Globus pallidus (tissue), 1 donor: ENCODE measurements at regions not wholly inside any gene's neighbourhood (a gene's known extent, or its start where the extent isn't known, plus 50 kb on each side); places are given as distances from the start of the nearest gene placed in this dataset.
"Not testable (repeated sequence)": the region's sequence is repeated elsewhere in the genome, so short reads cannot be mapped to it uniquely, and the experiment has no call there.

Experiments used
- DNase-seq: peaks from one replicate; pipeline ENCODE4 v3.0.0-alpha.2; 2015; ENCODE audit warnings: low spot score

DNA sequence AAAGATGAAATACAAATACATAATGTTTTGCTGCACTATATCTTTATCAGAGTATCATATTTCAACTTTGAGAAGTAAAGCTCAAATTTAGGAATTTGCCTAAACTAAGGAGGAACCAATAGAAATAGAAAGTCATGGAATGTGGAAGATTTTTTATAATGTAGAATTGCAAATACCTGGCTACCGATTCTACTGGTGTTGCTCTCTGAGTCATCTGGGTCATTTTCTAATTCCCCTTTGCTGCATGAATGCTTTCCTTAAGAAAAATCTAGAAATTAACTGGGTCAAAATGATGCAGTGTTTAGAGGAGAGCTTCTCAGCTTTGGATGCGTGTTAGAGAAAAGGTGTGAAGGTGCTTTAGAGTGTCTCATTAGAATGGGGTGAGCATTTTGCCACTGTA, 568.9 kb upstream of the ANKRD30A start:
- DNase-seq = no peak

DNA sequence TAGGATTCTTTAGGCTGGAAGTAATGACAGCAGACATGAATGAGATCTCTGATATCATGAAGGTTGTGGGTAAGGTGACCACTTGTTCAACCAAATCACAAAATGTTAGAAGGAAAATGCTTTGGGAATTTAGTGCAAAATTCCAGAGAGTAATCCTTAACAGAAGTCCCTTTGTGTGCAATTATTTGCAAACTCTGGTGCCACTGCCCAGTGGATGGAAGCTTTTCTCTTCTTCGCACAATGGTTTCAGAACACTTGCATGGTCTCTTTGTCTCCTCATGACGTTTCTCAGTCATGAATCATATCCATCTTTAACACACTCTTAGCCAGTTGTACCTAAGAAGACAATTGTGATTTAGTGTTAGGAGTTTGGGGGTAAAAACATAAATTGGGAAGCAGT, 570.4 kb upstream of the ANKRD30A start:
- peak; percentile 60 for DNase-seq

DNA sequence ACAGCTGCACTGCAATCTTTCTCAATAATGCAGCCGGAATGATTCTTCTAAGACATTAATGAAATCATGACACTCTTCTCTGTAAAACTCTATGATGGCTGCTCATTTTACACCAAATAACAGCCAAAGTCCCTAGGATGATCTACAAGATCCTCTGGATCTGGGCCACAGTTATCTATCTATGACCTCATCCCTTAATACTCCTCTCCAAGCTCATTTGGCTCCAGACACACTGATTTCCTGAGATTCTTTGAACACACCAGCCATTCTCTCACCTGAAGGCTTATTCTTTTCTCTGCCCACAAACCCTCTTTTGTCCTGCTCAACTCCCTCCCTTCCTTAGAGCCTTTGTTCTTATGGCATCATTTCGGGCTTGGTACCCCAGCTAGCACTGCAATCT, 577.4 kb upstream of the ANKRD30A start:
- DNase-seq = no peak

DNA sequence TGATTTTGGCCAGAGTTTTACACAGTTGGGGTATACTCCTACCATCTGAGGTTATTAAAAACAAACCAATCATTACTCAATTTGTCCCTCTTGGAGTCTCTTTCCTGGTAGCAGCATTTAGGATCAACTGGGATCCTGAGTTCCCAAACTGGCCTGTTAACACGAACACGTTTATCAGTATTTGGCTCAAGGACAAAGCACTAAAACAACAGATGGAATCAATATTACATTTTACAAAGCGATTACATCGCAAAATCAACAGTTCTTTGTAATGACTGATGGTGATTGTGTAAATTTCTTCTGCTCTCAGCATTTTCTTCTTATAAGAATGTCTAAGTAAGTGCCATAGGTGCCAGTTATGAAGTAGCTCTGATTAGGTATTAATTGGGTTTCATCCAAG, 582.9 kb upstream of the ANKRD30A start:
- DNase-seq = no peak

DNA sequence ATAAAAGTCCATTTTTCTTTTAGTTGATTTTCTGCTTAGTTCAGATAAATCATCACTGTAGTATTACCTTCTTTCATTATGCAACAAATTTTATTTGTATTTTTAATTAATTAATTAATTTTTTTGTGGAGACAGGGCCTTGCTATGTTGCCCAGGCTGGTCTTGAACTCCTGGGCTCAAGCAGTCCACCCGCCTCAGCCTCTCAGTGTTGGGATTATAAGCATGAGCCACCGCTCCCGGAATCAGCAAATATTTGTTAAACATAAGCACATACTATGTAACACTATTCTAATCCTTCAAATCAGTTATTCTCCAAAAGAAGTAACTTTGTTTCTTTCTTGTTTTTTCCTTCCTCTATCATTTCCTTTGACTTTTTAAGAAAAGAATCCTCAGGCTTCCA, 584.8 kb upstream of the ANKRD30A start:
- DNase-seq = no peak

DNA sequence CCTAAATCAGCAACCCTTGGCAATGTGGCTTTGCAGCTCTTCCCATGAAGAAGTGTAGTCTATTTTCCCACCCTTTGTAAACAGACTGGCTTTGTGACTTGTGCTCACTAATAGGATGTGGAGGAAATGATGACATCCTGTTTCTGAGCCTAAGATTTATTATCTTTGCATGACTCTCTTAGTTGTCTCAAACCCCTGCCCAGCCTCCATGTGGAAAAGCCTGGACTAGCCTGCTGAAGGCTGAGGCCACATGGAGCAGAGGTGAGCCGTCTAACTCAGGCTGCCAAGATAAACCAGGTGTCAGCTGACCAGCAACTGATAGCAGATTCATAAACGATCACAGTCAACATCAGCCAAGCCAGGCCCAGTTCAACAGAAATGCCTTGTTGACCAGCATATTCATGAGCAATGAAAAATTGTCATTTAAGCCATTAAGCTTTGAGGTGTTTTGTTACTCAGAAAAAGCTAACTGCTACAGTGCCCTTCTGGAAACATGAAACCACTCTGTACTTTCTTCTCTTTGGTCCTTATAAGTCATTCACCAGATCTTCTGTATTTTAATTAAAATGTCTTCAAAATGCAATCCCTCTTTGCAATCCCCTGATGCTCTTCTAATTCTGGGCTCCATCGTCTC, 586.3 kb upstream of the ANKRD30A start:
- no peak for DNase-seq

DNA sequence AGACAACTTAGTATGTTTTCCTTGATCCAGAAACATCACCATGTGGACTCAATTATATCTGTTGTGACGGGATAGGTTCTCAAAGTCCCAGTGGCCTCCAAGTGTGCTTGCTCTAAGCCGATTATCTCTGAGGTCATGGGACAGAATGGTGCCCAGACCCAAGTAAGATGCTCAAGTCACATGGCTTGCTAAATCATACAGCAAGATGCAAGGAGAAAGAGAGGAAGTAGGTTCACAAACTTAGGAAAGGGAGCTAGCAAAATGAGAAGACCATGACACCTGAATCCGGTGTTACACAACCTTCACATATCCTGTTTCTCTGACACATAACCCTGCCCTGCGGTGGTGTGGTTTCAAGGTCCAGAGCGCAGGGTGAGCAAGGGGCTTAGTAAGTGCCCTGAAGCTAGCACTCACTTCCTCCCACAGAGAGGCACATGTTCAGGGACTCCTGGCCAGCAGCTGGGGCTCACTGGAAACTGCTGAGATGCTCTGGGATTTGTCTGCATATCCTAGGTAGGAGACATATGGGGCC, 590.9 kb upstream of the ANKRD30A start:
- no peak for DNase-seq

DNA sequence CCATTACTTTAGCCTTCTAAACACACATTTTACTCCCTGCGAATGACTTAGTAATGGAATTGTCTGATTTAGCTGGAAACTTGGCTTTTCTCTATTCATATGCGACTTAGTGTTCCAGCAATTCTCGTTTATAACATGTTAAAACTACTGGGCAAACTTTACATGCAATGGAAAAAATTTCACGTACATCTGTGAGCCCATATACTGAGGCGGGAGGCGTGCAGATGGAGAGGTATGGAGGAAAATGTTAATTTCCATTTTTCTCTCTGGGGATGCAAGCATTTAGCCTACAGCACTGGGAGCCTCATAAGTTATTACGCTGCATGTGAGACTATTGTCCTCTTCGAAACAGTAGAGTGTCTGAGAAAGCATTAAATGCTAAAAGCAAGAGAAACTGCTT, 591.5 kb upstream of the ANKRD30A start:
- no peak for DNase-seq

DNA sequence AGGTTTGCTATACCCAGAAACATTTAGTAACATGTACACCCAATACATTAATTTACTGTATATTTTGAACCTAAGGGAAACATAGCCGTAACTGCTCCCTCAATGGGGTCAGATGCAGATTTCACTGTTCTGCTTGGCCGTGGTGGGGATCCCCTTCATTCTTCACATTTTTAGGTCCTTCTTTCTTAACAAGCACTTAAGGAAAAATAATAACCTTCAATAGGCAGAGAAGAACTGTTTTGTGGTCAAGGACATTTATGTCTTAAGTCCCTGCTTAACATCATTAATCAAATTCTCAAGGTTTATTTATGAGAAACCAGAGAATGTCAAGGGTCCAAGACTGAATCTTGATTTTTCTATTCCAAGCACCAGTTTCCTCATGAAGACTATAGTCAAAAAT, 592.1 kb upstream of the ANKRD30A start:
- no peak for DNase-seq

DNA sequence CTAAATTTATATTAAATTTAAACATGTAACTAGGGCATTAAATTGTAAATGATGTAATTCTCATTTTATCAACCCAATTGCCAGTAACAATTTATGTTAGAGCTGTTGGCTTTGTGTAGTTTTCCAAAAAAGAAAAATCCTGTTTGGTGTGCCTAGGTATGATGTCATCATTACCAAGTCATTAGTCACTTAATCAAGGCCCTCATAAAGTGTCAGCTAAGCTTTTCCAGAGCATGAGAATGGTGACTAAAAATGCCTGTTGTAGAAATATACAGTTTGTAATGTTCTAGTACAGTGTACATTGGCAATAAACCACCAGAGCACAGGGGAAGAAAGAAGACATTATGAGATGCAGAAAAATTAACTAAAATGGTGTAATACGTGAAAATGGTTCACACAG, 593.8 kb upstream of the ANKRD30A start:
- DNase-seq = no peak

DNA sequence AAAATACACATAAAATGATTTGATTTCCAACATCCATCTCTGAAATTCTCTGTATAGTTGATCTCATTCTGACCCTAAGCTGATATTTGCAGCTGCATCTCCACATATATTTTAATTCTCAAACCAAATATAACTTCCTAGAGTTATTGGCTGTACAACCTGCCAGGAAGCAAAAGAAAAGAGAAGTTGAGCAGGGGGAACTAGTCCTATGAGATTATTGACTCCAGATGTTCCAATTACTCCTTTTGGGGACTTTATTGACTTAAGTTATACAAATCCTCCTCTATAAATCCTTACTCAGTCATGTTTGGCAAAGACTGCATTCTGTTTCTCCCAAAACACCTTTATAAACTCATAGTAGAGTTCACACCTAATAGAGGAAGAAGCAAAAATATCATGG, 599.4 kb upstream of the ANKRD30A start:
- DNase-seq = no peak

DNA sequence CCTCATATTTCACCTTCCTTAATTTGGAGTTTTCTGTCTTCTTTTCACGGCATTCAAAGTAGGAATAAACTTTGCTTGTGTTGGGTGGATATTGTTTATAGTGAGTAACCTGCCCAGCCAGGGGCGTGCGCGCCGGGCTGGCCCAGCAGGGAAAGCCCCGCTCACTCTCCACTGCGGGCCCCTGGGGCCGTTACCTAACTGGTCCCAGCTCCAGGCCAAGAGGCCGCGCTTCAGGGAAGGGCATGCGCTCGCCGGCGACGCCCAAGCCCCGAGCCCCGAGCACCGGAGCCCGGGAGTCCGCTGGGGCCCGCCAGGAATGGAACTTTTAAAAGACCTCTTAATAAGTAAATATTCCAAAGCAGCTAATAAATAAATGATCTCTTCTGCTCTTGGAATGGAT, 601.3 kb upstream of the ANKRD30A start:
- not testable (repeated sequence) for DNase-seq

DNA sequence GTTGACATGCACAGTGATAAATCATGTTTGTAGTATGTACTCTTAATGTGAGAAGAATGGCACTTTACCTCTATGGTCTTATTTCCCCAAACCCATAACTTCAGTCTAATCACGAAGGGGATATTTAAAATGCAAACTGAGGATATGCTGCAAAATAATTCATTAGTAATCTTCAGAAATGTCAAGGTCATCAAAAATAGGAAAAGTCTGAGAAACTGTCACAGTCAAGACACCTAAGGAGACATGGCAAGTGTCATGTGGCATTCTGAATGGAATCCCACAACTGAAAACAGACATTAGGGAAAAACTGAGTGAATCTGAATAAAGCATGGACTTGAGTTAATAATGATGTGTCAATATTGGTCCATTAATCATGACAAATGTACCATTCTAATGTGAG, 605.5 kb upstream of the ANKRD30A start:
- DNase-seq = no peak

DNA sequence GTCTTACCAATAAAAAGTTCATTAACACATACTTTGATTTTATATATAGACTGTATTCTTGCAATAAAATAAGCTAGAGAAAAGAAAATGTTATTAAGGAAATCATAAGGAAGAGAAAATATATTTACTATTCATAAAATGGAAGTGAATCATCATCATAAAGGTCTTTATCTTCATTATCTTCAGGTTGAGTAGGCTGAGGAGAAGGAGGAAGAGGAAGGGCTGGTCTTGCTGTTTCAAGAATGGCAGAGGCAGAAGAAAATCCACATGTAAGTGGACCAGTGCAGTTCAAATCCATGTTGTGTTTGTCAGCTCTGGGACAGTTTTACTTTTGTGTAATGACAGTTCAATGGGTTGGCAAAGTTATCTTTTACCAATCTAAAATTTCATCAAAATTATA, 609.1 kb upstream of the ANKRD30A start:
- no peak for DNase-seq

DNA sequence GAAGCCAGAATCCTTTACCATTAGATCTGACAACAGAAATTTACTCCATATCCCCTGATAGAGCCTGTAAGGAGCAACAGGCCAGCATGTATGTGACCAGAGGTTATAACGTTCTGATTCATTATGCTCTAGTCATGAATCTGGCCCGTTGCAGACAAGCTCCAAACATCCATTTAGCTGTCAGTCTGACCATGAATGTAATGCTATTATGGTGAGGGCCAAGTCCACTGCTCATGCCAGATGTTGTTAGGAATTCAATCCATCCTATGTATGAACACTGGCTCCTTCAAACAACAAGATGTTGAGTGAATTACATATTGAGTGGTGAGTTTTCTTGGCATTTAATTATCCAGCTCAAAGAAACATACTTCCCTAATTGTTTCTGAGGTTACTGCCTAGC, 610.1 kb upstream of the ANKRD30A start:
- DNase-seq = no peak

DNA sequence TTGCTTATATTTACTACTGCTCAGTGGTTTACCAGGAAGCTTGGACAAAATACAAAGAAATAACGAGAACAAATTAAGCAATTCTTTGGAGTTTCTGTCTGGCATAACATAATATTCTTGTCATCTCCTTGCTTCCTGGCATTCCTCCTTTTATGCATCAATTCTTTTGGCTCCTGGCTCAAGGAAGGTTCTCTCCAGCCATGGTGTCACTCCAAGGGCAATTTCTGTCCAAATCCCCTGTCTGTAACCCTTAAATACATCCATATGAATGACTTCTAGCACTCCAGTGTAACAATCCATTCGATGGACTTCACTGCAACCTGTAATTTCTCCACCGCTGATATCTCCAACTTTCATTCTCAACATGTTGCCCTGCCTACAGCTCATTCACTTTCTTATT, 617.7 kb upstream of the ANKRD30A start:
- no peak for DNase-seq

DNA sequence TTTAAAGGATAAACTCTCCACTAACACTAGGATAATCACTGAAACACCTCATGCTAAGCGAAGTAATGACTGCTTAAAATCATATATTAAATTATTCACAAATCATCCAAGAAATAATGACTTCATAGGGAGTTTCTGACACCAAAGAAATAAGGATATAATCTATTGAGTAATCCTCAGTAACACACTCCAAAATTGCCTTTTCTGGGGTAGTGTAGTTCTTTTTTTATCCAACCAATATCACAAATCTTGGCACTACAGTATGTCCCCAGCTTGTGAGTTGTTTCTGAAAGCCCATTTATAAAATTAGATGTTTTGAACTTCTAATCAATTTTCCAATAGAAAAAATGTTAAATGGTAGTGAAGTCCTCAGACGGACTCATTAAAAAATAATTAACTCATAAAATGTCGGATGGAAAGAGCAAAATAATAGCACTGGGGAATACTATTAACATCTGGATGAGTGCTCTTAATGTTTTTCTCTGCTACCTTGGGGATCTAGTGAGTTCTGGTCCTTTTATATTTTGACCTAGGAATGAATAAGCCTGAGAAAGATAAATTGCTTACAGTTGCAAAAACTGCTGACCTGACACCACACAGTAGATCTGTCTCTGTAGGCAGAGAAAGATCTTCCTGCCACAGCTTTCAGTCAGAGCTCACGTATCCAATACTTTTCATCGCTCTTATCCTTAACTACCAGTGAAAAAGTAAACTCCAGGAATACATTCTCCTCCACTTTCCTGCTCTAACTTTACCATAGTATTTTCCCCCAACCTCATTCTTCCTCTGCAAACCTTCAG, 618.5 kb upstream of the ANKRD30A start:
- no peak for DNase-seq

DNA sequence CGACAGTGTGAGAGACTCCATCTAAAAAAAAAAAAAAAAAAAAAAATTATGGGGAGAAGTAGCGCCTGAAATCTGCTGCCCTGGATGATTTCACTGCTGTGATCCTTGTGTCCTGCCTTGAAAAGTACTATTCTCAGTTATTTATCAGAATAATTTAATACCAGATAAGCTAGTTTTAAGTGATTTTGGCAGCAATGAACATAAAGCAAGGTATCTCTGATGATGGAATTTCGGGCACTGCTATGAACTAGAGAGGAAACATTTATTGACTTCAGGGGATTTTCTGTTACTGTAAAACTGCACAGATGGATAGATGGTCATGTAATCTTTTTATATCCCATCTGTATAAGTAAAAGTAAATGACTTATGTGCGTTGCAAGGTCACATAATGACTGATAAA, 619.1 kb upstream of the ANKRD30A start:
- DNase-seq = no peak

DNA sequence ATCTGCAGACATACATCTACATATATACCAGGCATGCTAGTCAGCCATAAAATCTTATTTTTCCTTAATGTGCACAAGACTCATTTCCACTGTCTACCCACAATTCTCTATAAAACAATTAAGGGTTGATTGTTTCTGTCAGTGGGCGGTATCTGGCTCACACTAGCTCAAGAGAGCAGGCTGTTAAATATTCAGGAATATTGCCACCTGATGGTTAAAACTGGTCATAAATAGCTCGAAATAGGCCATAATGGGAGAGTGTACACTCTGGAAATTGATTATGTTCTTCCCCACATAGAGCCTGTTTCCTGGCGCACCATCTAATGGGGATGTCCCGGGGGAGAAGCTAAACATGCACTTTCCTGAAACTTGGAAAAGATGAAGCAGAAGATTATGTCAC, 620.6 kb upstream of the ANKRD30A start:
- DNase-seq = no peak

DNA sequence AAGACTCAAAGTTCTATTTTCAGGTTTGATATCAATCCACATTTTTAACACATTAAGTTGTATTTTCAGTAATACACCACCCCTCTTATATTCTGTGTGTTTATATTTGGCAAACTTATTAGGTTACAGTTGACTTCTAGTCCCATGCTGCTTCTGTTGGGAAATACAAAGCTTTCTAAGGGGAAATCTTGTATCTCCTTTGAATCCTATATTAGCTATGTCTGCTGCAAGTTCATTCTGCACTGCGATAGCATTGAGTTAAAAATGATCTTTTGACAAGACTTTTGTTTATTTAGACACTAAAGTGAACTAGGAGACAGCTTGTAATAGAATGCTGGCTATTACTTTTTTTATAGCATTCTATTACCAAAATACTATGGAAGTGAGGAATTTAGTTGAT, 625.1 kb upstream of the ANKRD30A start:
- DNase-seq = no peak

DNA sequence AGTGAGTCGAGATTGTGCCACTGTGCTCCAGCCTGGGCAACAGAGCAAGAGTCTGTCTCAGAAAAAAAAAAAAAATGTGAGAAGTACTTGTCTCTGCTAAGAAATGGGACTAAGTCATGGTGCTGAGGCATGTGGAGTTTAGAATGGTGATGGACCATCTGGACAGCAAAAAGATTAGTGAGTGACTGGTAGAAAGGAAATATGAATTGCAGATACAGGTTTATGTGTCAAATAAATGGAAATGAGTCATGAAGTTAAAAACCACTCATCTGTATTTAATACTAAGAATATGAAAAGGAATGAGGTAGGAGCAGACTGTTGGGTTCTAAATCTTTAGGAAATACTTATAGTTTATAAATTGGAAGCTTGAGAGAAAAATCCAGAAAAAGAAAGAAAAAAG, 625.7 kb upstream of the ANKRD30A start:
- no peak for DNase-seq

DNA sequence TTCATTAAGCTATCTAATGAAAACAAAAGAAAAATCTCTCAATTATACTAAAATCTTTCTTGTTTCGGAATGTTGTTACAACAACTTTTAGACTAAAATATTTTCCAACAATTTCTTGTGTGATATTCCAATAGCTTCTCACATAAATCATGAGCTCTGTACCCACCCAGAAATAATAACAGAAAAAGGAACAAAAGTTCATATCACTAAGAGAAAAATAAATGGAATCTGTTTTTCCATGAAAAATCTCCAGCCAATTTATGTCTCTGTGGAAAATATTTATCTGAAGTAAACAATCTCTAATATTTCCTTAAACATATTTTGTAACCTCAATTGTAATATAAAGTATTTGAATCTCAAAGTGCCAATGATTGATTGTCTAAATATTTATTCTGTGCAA, 628.6 kb upstream of the ANKRD30A start:
- no peak for DNase-seq

DNA sequence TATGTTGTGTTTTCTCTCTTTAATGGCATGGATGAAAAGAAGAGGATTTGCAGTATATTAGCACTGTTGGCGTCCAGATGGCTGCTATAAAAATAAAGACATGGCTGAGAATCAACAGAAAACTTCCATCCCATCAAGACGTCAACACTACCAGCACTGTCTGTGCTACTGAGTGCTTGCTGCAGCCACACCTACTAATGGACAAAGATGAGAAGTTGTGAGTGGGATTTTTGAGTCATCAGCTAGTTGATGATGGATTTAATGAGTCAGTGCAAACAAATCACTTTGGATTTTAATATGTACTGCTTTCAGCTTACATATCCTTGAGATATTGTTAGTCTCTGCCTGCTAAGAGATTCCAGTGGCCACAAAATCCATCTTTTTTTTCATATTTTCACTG, 631.0 kb upstream of the ANKRD30A start:
- DNase-seq = no peak

DNA sequence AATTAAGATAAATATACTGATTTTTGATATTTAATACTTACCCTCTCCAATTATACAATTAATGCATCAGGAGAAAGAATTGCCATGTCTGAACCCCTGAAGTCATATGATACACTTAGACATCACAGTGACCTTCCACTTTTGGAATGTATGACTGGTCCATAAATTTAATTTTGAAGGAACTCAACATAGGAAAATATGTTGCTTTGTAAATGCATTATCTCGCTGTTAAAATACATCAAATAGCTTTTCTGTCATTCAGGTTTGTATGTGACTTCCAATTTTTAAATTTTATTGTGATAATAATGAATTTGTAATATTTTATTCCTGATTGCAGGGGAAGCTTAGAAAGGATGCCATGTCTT, 631.9 kb upstream of the ANKRD30A start:
- DNase-seq = no peak
